Right ventricle myocardium superior (tissue), 1 donor: ENCODE measurements at regions not wholly inside any gene's neighbourhood (a gene's known extent, or its start where the extent isn't known, plus 50 kb on each side); places are given as distances from the start of the nearest gene placed in this dataset.

Experiments
- ATAC-seq: fragments of 200-7000 bp; cut with Tn5 transposase; one replicate; pipeline ENCODE4 v1.9.1; 2020; ENCODE audit warnings: mild to moderate bottlenecking; ENCODE audit not compliant: poor library complexity
- DNase-seq: peaks from one replicate; pipeline ENCODE4 v3.0.0-alpha.2; 2020
- intact Hi-C: fragments of 100-400 bp; cut with DNase I; formaldehyde crosslinking; loops from one replicate; pipeline ENCODE4 v1.11.2; 2022
- donor health status: DM: no; HTN: yes; CAD: no; lungs with severe emphysema.

DNA sequence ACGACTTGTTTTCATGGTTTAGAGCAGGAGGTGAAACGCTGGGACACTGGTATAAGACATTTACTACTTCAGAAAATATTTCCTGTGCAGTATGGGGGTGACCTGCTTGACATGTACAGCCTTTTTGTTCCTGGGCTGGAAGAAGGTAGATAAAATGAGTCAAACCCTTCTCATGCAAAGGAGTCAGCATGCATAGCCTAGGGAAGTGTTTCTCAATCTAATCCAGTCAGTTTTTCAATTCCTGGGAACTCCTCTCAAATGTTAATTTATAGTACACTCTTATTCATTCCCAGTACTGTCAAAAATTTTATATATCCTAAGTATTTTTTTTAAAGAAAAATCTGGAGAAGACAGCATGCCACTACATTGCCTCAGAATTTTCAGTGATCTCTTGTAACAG is 154.7 kb upstream of the GUCY1A2 start:
- no peak for DNase-seq
- intact Hi-C loops, result no loop called here
- no peak for ATAC-seq

DNA sequence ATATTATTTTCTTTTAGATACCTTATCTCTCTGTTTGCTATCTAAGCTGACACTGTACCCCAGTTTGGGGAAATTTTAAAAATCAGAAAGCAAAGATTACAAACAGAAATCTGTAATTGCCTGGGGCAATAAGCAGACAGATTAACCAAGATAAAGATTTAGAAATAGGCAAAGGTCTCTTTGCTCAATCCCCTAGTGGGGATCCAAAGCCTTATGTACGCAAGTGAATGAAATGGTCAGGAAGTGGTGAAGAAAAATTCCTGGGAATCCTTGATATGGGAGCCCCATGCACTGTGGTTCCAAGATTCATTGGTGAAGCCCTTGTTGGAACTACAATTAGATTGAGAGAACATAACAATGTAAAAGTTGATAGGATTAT is 139.5 kb upstream of the GUCY1A2 start:
- intact Hi-C loops, result no loop called here
- DNase-seq (no peak), ATAC-seq (no peak)

DNA sequence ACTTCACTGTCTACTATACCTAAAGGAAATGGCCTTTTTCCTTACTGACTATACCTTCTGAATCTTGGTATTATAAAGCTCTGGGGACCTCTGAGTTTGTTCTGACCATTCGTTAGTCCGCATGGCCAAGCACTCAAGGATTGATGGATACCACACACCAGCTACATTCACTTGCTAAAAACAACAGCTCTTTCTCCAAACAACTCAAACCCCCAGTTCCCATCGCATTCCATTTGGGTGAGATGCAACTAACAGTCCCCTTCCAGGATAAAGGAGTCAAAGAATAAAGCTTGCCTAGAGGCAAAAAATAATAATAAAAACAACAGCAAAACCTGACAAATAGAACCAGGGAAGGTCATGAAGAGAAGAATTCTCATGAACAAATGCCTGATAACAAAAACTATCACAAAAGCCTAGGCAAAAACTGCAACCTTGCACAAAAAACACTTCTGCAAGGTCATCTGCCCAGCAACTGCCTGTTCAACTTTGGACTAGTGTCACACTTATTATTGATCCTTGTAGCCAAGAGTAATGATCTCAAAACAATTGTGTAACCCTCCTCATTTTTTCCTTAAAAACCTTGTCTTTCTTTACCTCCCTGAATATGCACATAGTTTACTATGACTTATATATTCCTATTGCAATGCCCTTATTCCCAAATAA is 139.0 kb upstream of the GUCY1A2 start:
- DNase-seq (no peak), ATAC-seq (no peak)
- intact Hi-C loops, result no loop called here

DNA sequence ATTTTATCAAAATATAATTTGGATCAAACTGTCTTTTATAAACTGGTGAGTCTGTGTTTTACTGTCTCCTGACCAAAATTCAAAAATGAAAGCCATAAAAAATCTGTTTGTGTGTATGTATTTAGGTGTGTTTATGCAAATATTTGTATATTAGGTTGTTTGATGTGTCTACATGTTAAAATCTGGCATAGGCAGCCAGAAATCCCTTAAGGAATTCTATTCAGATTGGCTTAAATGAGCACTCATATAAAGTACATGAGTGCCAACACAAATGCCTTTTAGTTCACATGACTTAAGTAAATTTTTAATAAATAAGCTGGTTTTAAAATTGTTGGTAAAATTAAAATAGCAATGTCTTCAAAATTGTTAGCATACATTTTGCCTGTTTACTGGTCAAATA is 133.3 kb upstream of the GUCY1A2 start:
- ATAC-seq (no peak), DNase-seq (no peak)
- intact Hi-C loops, result no loop called here

DNA sequence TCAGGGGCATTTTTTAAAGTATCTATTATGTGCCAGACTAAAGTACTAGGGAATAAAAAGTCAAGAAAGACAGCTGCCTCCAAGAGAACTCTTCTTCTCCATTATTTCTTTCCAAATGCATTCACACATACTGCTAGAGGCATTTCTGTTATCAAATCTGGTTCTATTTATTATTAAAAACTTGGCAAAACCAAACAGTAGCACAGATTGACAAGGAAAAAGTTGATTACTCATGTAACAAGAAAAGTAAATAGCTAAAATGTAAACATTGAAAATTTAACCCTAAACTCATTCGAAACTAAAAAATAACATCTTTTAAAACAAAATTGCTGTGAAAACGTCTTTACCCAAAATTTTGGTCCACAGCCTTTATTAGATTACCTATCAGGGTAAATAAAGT is 132.9 kb upstream of the GUCY1A2 start:
- no peak for DNase-seq
- ATAC-seq, result no peak
- intact Hi-C loops, result no loop called here

DNA sequence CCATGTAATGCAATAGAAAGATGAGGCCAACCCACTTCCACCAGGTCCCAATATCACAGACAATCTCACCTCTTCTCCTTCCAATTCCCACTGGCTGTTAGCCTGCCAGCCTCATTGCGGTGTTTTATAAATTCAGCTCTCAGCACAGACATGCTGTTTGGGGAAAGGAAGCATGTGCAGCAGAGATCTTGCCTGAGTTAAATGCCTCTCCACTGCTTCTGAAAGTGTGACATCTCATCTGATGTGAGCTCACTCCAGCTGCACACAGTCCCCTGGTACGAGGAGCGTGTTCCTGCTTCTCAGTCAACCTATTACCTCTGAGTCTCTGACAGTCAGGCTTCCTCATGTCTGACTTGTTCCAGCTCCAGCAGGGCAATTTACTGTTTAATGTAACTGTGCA is 122.7 kb upstream of the GUCY1A2 start:
- DNase-seq, result no peak
- no peak for ATAC-seq
- intact Hi-C loops, result no loop called here

DNA sequence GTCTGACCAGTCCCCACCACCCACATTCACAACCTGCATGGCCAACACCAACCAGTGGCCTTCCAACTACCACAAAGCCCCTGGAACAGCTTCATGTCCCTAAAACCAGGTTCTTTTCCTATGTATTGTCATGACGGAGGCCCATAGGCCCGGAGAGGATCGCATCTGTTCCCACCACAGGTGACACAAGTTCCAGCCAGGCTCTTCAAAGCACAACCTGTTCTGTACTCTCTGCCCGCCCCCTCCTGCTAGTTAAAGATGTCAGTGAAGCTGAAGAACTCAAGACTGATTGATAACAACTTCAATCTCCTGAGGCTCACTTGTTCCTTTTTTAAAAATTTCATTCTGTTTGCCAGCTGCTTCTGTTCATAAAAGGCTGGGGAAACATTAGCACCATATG is 121.1 kb upstream of the GUCY1A2 start:
- ATAC-seq (no peak), DNase-seq (no peak)
- intact Hi-C loops, result no loop called here

DNA sequence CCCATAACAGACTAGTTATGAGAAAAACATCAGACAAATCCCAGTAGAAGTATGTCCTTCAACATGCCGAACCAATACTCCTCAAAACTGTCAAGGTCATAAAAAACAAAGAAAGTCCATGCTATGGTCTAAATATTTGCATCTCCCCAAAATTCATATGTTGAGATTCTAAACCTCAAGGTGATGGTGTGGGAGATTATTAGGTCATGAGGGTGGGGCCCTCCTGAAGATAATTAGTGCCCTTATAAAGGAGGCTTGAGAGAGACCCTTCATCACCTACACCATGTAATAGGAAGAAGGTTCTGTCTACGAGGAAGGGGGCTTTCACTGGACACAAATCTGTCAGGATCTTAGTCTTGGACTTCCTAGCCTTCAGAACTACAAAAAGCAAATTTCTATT is 118.6 kb upstream of the GUCY1A2 start:
- ATAC-seq (no peak), DNase-seq (no peak)
- intact Hi-C loops, result no loop called here

DNA sequence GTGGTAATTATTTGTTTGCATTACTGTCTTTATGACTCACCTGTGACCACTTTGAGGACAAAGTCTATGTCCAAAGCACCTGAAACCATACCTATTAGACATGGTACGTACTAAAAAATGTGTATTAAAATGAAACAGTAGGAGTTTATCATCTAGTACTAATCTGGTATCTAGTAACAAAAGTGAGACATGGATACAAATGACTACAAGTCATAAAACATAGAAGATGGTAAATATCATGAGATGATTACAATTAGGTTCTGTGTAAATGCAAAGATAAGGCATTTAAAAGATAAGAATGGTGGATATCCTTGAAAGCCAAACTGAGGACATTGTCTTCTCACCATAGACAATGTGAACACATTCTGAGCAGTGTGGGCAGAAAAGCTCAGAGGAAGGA is 113.5 kb upstream of the GUCY1A2 start:
- intact Hi-C loops, result no loop called here
- no peak for ATAC-seq
- DNase-seq, result no peak

DNA sequence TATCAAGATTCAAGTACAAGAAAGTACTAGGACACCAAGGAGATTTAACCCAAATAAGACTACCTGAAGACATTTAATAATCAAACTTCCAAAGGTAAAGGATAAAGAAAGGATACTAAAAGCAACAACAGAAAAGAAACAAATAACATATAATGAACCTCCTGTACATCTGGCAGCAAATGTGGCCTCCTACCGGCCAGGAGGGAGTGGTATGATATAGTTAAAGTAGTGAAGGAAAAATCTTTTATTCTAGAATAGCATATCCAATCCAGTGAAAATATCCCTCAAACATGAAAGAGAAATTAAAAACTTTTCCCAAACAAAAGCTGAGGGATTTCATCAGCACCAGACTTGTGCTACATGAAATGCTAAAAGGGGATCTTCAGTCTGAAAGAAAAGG is 104.7 kb upstream of the GUCY1A2 start:
- no peak for ATAC-seq

DNA sequence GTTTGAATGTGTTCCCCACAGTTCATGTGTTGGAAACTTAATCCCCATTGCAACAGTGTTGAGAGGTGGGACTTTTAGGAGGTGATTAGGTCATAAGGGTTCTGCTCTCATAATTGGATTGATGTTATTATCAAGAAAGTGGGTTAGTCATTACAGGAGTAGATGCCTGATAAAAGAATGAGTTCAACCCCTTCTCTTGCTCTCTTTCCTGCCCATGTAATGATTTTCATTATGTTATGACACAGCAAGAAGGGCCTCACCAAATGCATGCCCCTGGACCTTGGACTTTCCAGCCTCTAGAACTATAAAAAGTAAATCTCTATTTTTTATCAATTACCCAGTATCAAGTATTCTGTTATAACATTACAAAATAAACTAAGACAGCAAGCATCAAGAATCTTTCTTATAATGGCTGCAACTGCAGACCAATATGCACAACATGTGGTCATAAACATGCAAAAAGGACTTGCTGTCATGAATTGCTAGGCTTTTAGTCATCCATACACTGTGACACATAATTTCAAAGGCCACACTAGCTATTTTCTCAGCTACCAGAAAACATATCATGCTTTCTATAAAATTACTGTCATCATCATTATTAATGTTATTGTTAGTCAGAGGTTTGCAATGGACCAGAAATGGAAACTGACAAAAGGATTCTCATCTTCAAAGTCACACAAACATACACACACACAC is 99.9 kb upstream of the GUCY1A2 start:
- intact Hi-C loops, result no loop called here

More for the DNA sequence above, 104.7 kb upstream of the GUCY1A2 start:
- intact Hi-C loops, result no loop called here
- no peak for DNase-seq

DNA sequence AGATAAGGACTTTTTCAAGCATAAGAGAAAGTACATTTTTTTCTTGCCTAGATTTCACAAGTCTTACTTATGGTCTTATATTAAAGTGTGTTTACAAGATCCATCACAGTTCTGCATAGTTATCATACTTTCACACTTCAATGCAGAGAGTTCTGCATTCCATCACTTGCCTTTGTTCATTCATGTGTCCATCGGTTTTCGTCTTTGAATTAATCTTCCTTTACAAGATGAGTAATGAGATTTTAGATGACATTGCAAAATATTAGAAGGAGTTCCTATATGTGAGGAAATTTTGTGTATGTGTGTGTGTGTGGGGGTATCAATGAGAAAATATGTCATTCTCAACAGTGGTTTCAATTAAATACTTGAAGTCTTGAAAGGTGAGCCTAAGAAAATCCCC is 98.1 kb upstream of the GUCY1A2 start:
- no peak for DNase-seq

More for the DNA sequence above, 99.9 kb upstream of the GUCY1A2 start:
- ATAC-seq (no peak), DNase-seq (no peak)

DNA sequence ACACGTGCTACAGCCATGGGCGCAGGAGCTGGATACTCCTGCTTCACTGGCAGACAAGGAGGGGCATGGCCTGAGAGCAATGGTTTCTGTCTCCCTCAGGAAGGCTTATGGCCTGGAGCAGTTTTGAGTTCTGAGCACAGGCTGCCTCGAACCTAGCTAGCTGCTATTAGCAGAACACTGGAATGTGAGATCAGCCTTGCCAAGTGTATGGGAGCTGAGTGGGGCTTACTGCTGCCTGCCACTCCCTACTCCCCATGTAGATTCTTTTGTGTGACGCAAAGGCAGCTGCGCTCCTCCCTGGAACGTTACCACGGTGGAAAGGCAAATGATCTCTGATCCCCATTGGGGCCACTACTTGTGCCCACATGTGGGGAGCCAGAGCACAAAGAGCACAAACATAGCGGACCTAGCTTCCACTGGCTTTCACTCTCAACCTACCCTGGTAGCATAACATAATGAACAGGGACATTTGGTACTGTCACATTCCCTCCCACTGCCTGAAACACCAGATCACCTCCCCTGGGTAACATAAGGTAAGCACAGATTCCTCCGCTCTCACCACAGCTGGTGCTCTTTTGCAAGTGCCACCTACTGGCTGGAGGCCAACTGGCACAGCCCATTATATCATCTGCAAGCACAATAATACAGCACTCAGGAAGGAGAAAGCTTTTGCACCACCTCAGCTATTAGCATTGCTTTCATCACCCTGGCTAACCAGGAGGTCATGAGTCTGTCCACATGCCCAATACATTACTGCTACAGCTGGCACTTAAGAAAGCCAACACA is 84.6 kb upstream of the GUCY1A2 start:
- DNase-seq (no peak), ATAC-seq (no peak)
- intact Hi-C loops, result no loop called here

More for the DNA sequence above, 98.1 kb upstream of the GUCY1A2 start:
- intact Hi-C loops, result no loop called here
- ATAC-seq, result no peak

DNA sequence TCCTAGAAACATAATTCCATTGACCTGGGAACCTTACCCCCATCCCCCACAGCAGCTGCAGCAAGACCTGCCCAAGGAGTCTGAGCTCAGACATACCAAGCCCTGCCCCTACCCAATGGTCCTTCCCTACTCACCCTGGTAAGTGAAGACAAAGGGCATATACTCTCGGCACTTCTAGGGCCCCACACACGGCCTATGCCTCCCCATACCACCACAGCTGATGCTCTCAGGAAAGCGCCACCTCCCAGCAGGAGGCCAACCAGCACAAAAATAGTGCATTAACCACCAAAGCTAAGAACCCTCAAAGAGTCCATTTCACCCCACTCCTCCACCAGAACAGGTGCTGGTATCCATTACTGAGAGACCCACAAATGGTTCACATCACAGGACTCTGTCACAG is 74.4 kb upstream of the GUCY1A2 start:
- no peak for ATAC-seq
- intact Hi-C loops, result no loop called here
- no peak for DNase-seq

DNA sequence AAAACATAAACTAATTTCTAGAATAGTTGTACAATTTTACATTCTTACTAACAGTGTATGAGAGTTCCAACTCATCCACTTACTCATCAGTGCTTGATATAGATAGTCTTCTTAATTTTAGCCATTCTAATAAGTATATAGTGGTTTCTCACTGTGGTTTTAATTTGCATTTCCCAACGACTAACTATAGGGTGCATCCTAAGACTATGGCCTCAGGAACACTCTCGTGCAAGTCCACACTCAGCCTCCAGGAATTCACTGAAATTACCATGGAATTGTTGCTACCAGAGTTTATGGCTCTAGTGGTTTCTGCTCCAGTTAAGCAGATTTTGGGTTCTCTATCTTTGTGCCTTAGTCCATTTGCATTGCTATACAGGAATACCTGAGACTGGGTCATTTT is 60.1 kb upstream of the GUCY1A2 start:
- DNase-seq (no peak), ATAC-seq (no peak)
- intact Hi-C loops, result no loop called here

DNA sequence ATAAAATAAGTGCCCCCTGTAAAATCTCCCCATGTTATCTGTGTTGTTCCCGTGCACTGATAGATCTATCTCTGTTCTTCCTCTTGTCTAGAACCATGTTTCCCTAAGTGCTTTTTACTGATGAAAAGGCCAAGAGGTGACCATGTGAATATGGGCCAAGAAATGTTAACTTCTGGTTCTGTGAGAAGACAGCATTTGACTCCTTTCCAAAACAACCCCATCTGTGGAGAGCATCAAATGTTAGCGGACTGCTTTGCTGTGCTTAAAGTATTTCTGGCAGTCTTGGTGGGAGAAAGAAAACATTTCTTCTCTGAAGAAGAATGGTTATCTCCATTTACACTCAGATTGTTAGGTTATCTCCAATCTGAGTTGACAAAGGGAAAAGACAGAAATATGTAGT is 58.6 kb upstream of the GUCY1A2 start:
- intact Hi-C loops, result no loop called here
- ATAC-seq (no peak), DNase-seq (no peak)

DNA sequence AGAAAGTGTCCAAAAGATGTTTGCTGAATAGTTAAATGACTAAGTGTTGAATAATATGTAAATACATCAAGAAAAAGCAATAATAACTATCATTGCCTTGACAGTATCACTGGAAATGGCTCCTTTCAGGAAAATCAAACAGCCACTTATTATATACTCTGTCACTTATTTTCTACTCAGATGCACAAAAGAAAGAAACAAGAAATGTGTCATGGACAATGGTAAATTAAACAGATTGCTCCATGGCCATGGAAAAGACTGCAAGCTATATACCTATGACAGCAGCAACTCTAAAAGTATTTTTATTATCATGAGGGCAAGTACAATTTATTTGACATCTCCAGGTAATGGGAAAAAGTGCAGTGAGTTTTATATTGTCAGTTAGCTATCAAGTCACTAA is 52.9 kb upstream of the GUCY1A2 start:
- intact Hi-C loops, result no loop called here
- no peak for ATAC-seq
- no peak for DNase-seq
